Activated CD4-positive, CD25-positive, alpha-beta regulatory T cell treated with anti-CD3 and anti-CD28 coated beads, Interleukin-2, amount 50 U/mL, for 16 hours (primary cell): ENCODE measurements at regions not wholly inside any gene's neighbourhood (a gene's known extent, or its start where the extent isn't known, plus 50 kb on each side); places are given as distances from the start of the nearest gene placed in this dataset.

Experiments used
- DNase-seq: peaks from one replicate; pipeline ENCODE4 v3.0.0-alpha.2; 2020; ENCODE audit warnings: low read depth, low spot score

DNA sequence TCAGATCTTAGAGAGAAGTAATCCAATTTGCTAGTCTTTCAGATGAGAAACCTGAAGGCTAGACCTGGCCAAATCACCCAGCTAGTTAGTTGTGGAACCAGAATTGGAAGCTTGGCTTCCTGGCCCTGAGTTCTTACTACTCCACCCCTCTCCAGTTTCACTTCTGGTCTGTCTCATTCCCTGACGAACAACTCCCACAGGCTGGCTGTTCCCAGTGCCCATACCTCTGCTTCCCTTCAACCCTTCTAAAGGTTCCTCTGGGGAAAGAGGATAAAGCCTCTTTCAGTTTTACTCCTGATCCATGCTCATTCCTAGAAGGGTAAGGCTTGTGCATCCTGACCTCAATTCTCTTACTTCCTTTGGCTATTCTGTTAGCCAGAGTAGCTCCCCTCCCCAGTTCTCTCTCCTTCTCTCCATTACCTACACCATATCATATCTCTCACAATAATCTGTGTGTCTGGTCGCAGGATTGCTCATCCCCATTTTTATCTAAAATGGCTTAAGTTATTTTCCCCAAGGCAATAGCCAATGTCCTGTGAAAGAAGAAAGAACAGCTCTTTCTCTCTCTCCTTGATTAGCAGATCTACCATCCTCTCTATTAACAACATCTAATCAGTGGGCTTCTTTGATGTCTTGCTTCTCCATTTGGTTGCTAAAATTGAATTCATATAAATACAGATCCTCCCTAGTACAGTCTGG lies 155.0 kb upstream of the MAOA start:
- no peak for DNase-seq

DNA sequence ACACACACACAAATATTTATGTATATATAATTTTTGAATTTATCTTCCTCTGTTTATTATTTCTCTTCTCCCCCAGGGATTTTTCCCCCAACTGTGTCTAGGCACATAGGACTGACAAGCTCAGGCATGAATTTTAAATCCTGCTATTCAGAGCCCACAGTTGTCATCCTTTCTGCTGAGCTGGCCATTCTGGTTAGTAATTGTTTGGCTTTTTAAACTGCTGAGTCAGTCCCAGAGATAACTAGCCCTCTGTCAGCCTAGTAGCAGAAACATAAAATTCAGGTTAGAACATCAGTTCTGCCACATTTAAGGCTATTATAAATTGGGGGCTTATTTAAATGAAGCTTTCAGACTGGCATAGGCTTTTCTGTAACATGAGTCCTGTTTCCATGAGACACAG lies 151.7 kb upstream of the MAOA start:
- no peak for DNase-seq

DNA sequence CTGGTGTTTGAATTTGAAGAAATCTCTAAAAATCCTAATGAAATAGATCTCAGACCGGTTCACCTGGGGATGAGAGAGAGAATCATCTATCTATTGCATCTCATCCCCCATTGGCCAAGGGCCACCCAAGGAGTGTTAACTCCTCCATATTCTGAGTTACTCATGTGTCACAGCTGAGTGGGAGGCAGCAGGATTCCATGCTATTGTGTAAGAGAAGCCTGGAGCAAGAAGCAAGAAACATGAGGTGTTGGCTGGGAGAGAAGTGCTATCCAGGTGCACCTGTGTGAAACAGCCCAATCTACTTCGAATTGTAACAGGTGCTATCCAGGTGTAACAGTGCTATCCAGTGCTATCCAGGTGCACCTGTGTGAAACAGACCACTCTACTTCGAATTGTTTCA lies 150.3 kb upstream of the MAOA start:
- no peak for DNase-seq

DNA sequence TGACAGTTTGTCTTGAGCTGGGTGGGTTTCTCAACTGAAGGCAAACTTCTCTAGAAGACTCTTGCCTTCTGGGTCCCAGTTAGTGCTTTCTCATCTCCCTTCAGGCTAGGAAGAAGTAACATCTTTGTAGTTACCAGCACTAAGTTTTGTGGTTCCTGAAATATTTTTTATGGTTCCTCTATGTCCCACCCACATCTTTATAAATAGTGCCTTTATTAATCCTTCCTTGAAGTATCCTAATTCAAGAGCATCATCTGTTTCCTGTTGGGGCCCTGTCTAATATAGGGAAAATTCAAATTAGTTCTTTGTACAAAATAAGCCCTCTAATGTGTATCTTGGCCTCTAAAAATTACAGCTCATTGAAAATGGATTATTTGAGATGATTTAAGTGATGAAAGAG lies 147.4 kb upstream of the MAOA start:
- no peak for DNase-seq

DNA sequence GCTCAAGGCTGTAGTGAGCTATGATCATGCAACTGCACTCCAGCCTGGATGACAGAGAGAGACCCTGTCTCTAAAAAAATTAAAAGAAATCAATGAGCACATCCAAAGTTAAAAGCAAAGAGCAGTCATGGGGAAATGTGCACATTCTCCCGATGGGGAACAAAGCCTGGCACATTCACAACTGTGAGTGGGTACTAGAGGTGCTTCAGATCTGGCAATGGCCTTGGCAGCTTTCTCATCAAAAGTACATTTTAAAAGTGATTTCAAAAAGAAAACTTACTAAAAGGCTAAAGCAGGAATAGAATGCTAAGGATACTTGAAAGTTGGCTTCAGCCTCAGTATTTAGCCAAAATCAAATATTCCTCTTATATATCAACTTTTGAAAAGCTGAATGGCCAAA lies 145.9 kb upstream of the MAOA start:
- DNase-seq = no peak

GRCh38 chrX:43513085-43513484 lies 143.0 kb upstream of the MAOA start:
- no peak for DNase-seq

- DNase-seq = no peak
Measured at GRCh38 chrX:43514820-43515219, 141.3 kb upstream of the MAOA start.

DNA sequence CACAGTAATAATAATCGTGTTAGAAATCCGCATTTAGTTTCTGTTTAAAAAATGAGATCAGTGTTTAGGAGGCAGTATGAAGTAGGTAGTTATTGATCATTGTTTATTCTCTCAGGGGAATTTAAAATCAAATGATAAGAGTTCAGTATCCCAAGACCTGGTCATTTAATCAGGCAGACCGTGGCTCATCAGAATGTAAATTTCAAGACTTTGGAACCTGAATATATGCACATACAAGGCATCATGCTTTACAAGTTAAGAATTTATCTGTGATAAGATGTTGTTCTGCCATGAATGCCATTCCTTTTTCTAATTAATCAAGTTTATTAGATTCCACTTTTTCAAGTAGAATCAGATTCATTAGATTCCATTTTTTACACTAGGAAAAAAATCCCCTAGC lies 133.5 kb upstream of the MAOA start:
- no peak for DNase-seq

GRCh38 chrX:43525901-43526610 lies 130.0 kb upstream of the MAOA start:
- DNase-seq = no peak

DNA sequence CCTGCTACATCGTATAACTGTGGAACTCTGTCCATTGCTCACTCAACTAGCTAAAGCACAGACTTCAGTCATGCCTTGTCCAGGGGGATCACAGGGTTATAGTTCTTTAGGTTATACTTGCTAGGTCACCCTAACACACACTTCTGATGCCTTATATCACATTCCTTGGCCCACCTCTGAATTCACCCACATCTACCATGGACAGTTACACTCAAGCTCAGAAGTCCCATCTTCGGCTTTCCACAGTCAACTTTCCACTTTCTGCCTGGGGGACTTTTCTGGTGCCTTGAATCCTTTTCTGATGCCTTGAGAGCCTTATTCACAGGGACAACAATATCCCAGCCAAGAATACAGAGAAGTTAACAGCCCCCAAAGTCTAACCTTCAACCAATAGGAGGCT lies 129.2 kb upstream of the MAOA start:
- no peak for DNase-seq

DNA sequence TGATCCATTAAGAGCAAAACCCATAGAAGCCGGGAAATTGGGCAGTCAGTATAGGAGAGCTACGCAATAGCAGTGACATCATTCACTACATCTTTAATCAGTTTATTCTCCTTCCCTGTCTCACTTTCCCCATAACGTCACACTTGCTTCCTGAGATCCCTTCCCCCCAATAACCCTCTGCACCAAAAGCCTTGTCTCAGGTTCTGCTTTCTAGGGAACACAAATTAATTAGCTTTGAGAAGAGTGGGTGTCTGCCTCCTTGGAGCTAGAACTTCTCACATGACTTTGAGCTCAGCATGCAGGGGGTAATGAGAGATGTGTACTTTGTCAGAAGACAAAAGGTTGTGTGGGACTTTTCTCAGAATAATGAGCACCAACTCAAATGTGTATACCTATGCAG lies 128.3 kb upstream of the MAOA start:
- no peak for DNase-seq

- DNase-seq = no peak
Measured at GRCh38 chrX:43530837-43531236, 125.3 kb upstream of the MAOA start.

GRCh38 chrX:43540318-43540717 lies 115.8 kb upstream of the MAOA start:
- no peak for DNase-seq

DNA sequence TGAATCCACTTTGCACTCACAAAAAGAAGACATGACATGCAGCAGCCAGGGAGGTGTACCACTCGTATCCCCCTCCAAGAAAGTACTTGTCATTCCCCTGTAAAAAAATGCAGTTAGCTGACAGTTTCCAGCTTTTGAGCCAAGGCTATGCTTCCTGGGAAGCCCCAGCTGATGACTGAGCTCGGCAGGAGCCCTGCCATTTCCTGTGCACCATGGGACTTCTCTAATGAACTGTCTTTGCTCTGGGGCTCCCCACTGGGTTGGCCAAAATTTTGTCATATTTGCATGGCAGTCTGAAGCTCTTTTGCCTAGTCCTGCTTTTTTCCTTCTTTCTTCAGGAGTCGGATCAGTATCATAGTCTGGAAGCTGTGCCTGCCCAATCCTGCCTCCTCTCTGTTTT lies 104.5 kb upstream of the MAOA start:
- DNase-seq = no peak

GRCh38 chrX:43552156-43552555 lies 103.9 kb upstream of the MAOA start:
- no peak for DNase-seq

DNA sequence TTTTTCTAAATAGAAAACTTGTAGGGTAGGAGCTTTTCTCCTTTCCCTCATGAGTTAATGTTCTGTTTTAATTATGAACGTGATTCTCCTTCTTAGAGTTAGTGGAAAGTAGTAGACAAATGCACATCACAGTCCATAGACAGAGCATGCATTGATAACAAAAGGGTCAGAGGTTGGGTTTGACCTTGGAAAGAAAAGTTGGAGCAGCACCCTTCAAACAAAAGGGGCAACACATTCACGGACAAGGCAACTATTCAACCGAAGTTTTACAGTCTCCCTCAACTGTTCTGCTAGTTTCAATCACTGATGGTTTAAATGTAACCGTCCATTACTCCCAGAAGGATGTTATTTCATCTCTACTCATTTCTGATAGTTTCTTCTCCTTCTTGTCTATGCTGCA lies 103.4 kb upstream of the MAOA start:
- no peak for DNase-seq

DNA sequence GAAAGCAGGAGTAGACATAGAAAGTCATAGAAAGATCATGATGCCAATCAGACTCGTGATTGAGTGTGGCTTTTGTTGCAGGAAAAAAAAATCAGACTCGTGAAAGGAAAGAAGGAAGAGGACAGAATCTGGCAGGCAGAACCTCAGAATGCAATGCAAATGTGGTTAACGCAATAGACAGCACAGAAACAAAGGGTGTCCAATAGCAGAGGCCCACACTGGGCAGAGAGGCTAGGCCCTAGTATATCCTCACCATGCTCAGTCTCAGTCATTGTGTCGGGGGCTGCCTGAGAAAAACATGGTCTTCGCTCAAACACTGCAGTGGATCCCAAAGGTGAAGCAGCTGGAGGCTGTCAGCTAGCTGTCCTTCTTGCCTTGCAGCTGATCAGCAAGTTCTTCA lies 102.8 kb upstream of the MAOA start:
- no peak for DNase-seq

- no peak for DNase-seq
Measured at GRCh38 chrX:43556207-43556606, 99.9 kb upstream of the MAOA start.

- peak; percentile 23 for DNase-seq
Measured at GRCh38 chrX:43557792-43558191, 98.3 kb upstream of the MAOA start.

- DNase-seq = no peak
Measured at GRCh38 chrX:43559644-43560043, 96.5 kb upstream of the MAOA start.

DNA sequence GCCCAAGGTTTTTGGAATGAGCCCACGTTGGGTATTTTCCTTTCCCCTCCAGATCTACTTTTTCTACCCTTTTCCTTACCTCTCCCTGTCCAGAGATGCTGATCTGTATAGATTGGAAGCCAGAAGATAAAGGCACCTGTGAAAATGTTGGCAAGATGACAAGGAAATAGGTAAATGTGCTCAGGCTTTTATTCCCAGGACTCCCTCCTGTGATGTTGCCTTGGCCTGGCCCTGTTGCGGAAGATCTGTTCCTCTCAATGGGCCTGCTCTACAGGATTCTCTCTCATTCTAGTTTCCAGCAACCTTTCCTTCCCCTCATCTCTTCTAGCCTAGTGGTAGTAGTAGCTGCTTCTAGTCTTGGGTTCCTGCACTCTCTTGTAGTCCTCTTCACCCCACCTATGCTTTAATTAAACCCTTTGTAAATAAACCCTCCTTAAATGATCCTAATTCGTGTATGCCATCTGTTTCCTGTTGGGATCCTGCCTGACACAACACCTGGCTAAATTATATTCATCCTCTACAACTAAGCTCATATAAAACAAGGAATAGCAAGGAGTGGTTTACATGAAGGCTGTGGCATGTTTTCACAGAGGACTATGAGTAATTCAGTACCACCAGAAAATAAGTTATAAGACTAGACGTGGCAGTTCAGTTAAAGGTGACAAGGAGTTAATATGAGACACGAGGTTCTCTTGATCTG lies 95.7 kb upstream of the MAOA start:
- no peak for DNase-seq

DNA sequence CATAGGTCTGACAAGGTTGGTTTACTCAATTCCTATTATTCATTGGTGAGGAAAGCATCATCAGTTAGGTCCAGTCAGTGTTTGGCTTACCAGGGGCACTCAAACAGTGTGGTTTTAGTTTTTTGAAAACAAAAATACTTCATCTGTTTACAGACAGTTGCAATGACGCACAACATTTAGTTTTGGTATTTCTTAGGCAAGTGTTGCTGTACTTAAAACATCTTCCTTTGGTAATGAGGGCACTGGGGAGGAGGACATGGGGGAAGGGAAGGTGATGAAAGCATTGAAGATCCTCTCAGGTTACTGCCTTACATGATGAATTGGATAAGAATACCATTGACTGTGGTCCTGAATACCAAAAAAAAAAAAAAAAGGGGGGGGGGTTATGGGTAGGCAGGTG lies 93.7 kb upstream of the MAOA start:
- DNase-seq = no peak

DNA sequence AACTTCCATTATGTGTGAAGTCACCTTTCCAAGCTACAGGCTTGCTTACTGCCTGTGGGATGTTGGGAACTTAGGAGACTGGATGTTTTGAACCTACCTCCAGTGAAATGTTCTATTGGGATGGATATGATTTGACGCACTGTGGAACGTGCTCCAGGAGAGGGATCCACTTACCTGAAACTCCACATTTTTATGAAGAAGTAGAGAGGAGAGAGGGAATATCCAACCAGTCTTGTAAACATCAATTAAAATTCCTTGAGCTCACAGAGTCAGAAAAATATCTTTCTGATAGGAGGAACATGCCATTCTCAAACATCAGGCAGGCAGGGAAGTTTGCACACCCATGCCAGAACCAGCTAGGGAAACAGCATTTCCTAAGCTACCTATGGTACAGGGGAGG lies 91.1 kb upstream of the MAOA start:
- DNase-seq = no peak
